B cell (primary cell): ENCODE measurements at regions not wholly inside any gene's neighbourhood (a gene's known extent, or its start where the extent isn't known, plus 50 kb on each side); places are given as distances from the start of the nearest gene placed in this dataset.

ENCODE experiments used
- ATAC-seq: fragments of 200-7000 bp; cut with Tn5 transposase; one replicate; pipeline ENCODE4 v1.10.0; 2021; ENCODE audit warnings: low read depth, mild to moderate bottlenecking, moderate number of reproducible peaks, moderate library complexity
- CTCF ChIA-PET: fragments of 350-600 bp; sonication (Branson Sonifier 250); formaldehyde crosslinking; loops from one replicate; lab custom pipeline; 2021; ENCODE audit warnings: antibody characterized with exemption, inconsistent platforms; lab: Charles Lee
- POLR2A ChIA-PET: fragments of 350-600 bp; sonication (Branson Sonifier 250); formaldehyde crosslinking; loops from one replicate; lab custom pipeline; 2021; ENCODE audit warnings: antibody characterized with exemption; lab: Charles Lee
- DNase-seq: peaks from one replicate; pipeline ENCODE4 v3.0.0; 2013
- H2AFZ ChIP-seq: 2 replicates; pipeline ENCODE4 v1.6.1; 2012; ENCODE audit warnings: mild to moderate bottlenecking, low read depth, low read length; ENCODE audit not compliant: insufficient read depth, poor library complexity, severe bottlenecking
- H3K27ac ChIP-seq, 2 donors: 1 replicate in 1 of 2; 2 replicates in 1 of 2; pipeline ENCODE4 v1.5.1; 2012 to 2013; ENCODE audit warnings: low read length in 2 of 2, mild to moderate bottlenecking in 2 of 2, moderate library complexity in 1 of 2
- H3K27me3 ChIP-seq, 4 experiments: fragments of 200-600 bp in 1 of 4; sonication (generic) in 1 of 4; replicated peaks in 1 of 4; 1 replicate in 2 of 4; 2 replicates in 2 of 4; pipeline versions ENCODE4 v1.6.1 to v1.7.0; 2013 to 2016; ENCODE audit warnings: low read length in 3 of 4, mild to moderate bottlenecking in 2 of 4, mixed read lengths in 1 of 4, moderate library complexity in 1 of 4; ENCODE audit not compliant: insufficient read depth in 4 of 4, control insufficient read depth in 3 of 4; ENCODE audit errors: control extremely low read depth in 1 of 4
- H3K36me3 ChIP-seq, 2 experiments: replicated peaks in 1 of 2; 1 replicate in 1 of 2; 2 replicates in 1 of 2; pipeline versions ENCODE4 v1.6.1 to v1.7.1; 2013; ENCODE audit warnings: low read length in 1 of 2; ENCODE audit not compliant: insufficient read depth in 2 of 2, control insufficient read depth in 1 of 2; ENCODE audit errors: control extremely low read depth in 1 of 2, extremely low read depth in 1 of 2
- H3K4me1 ChIP-seq, 2 donors: fragments of 200-600 bp in 1 of 2; sonication (generic) in 1 of 2; 1 replicate in 1 of 2; 2 replicates in 1 of 2; pipeline versions ENCODE4 v1.5.1 to v1.6.1; 2013 to 2017; ENCODE audit warnings: low read length in 2 of 2; ENCODE audit not compliant: control insufficient read depth in 2 of 2, insufficient read depth in 2 of 2
- H3K4me2 ChIP-seq: replicated peaks from 2 replicates; pipeline ENCODE3; 2012; ENCODE audit warnings: mild to moderate bottlenecking, low read depth, low read length; ENCODE audit not compliant: poor library complexity, severe bottlenecking
- H3K4me3 ChIP-seq, 5 experiments: fragments of 200-600 bp in 1 of 5; sonication (generic) in 1 of 5; 1 replicate in 3 of 5; 2 replicates in 2 of 5; pipeline versions ENCODE4 v1.5.1 to v1.7.0; 2011 to 2016; ENCODE audit warnings: low read length in 4 of 5, mild to moderate bottlenecking in 4 of 5, low read depth in 2 of 5, control low read depth in 1 of 5, moderate library complexity in 1 of 5; ENCODE audit not compliant: insufficient read depth in 1 of 5; ENCODE audit errors: control extremely low read depth in 1 of 5, extremely low read depth in 1 of 5
- H3K79me2 ChIP-seq: fragments of 200-600 bp; sonication (generic); one replicate; pipeline ENCODE4 v1.6.0; 2016; ENCODE audit warnings: low read length; ENCODE audit not compliant: control insufficient read depth, insufficient read depth
- H3K9ac ChIP-seq: fragments of 200-600 bp; sonication (generic); 2 replicates; pipeline ENCODE4 v1.6.1; 2017; ENCODE audit warnings: mild to moderate bottlenecking, low read length, moderate library complexity
- H3K9me3 ChIP-seq, 3 donors: one replicate each; pipeline versions ENCODE4 v1.6.1 to v1.7.1; 2013; ENCODE audit warnings: low read length in 2 of 3; ENCODE audit not compliant: control insufficient read depth in 2 of 3, insufficient read depth in 1 of 3; ENCODE audit errors: control extremely low read depth in 1 of 3
- H4K20me1 ChIP-seq: 2 replicates; pipeline ENCODE4 v1.6.0; 2012; ENCODE audit warnings: mild to moderate bottlenecking, low read length; ENCODE audit not compliant: insufficient read depth, control insufficient read depth, poor library complexity, severe bottlenecking
- H3K27ac Mint-ChIP-seq: one replicate; pipeline ENCODE4 v1.8.0; 2021; ENCODE audit warnings: mixed read lengths
- H3K27me3 Mint-ChIP-seq: one replicate; pipeline ENCODE4 v1.8.0; 2021; ENCODE audit warnings: mixed read lengths
- H3K4me1 Mint-ChIP-seq: one replicate; pipeline ENCODE4 v1.8.0; 2021; ENCODE audit warnings: mixed read lengths
- H3K4me3 Mint-ChIP-seq: one replicate; pipeline ENCODE4 v1.8.0; 2021; ENCODE audit warnings: mixed read lengths
- H3K9me3 Mint-ChIP-seq: one replicate; pipeline ENCODE4 v1.8.0; 2022; ENCODE audit warnings: mixed read lengths; ENCODE audit not compliant: insufficient read depth
- EZH2 ChIP-seq: IDR thresholded peaks from 2 replicates; pipeline ENCODE4 v1.6.1; 2012; ENCODE audit warnings: borderline replicate concordance, low read depth, mild to moderate bottlenecking, moderate library complexity, low read length; ENCODE audit not compliant: insufficient read depth, poor library complexity, severe bottlenecking
- WGBS: methylation state at CpG from one replicate; pipeline ENCODE4 v1.1.5; 2013; ENCODE audit warnings: missing lambda C conversion rate; ENCODE audit not compliant: insufficient coverage; 5-methylcytosine and 5-hydroxymethylcytosine counted together
- intact Hi-C: fragments of 100-400 bp; cut with micrococcal nuclease; formaldehyde crosslinking; loops from one replicate; pipeline ENCODE4 v1.10.0; 2022
- TF ChIP-seq, protein P1 (sequence below): fragments of 200-600 bp; IDR thresholded peaks from one replicate; pipeline ENCODE4 v1.8.0; 2022; ENCODE audit warnings: antibody characterized with exemption, mild to moderate bottlenecking

GRCh38 chr3:72230774-72231379 lies 445.9 kb upstream of the PROK2 start:
- WGBS: no CpG with 5 or more reads among the region's 1 CpG
- H2AFZ ChIP-seq: no peak overlapping the region
- TF ChIP-seq EZH2: no peak
- TF ChIP-seq, protein P1, sequence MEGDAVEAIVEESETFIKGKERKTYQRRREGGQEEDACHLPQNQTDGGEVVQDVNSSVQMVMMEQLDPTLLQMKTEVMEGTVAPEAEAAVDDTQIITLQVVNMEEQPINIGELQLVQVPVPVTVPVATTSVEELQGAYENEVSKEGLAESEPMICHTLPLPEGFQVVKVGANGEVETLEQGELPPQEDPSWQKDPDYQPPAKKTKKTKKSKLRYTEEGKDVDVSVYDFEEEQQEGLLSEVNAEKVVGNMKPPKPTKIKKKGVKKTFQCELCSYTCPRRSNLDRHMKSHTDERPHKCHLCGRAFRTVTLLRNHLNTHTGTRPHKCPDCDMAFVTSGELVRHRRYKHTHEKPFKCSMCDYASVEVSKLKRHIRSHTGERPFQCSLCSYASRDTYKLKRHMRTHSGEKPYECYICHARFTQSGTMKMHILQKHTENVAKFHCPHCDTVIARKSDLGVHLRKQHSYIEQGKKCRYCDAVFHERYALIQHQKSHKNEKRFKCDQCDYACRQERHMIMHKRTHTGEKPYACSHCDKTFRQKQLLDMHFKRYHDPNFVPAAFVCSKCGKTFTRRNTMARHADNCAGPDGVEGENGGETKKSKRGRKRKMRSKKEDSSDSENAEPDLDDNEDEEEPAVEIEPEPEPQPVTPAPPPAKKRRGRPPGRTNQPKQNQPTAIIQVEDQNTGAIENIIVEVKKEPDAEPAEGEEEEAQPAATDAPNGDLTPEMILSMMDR: no peak
- POLR2A ChIA-PET: no interaction called here
- H3K27me3 Mint-ChIP-seq: peaks cover 35% of the 10 kb centered on the region
- DNase-seq (no peak), ATAC-seq (no peak)
- intact Hi-C loops: no loop called here
- no peak overlapping the region for H3K27ac ChIP-seq
- no peak overlapping the region for H3K4me2 ChIP-seq
- H3K4me1 Mint-ChIP-seq: peaks cover 24% of the 10 kb centered on the region
- H3K79me2 ChIP-seq: no peaks in the 10 kb centered on the region
- no peak overlapping the region for H3K4me3 ChIP-seq
- no peak overlapping the region for H3K4me3 Mint-ChIP-seq
- H3K36me3 ChIP-seq: peaks cover 0 to under 1% of the 10 kb centered on the region in 2 experiments
- H3K27me3 ChIP-seq: peaks cover 0 to 34% (median 1%) of the 10 kb centered on the region in 4 experiments
- H4K20me1 ChIP-seq: no peaks in the 10 kb centered on the region
- peaks cover 21 to 26% of the 10 kb centered on the region in 2 donors for H3K4me1 ChIP-seq
- CTCF ChIA-PET: no interaction called here
- peaks cover 2 to 22% (median 8%) of the 10 kb centered on the region in 3 donors for H3K9me3 ChIP-seq
- no peak overlapping the region for H3K9ac ChIP-seq
- no peak overlapping the region for H3K27ac Mint-ChIP-seq
- peaks cover 4% of the 10 kb centered on the region for H3K9me3 Mint-ChIP-seq

DNA sequence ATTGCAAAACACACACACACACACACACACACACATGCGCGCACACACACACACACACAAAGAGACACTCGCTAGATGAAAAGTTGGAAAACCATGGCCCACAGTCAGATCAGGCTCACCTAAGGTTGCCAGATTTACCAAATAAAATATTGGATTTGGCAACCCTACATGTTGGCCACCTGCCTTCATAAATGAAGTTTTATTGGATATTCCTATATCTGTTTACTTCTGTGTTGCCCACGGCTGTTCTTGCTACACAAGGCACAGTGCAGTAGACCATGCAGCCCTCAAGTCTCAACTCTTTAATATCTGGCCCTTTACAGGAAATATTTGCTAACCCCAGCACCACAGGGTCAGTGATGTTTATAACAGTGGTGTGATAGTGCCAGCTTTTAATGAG lies 445.0 kb upstream of the PROK2 start:
- peaks cover 8 to 25% (median 17%) of the 10 kb centered on the region in 3 donors for H3K9me3 ChIP-seq
- H3K4me1 Mint-ChIP-seq: peaks cover 24% of the 10 kb centered on the region

More for the DNA sequence above, 445.0 kb upstream of the PROK2 start:
- Histone ChIP-seq H3K27ac (no peak overlapping the region), H3K79me2 (no peaks in the 10 kb centered on the region), H3K4me1 (peaks cover 21 to 26% of the 10 kb centered on the region in 2 donors), H3K4me2 (no peak overlapping the region), H3K9ac (no peak overlapping the region), H2AFZ (no peak overlapping the region), H3K27me3 (peaks cover 0 to 34% (median 1%) of the 10 kb centered on the region in 4 experiments), H3K4me3 (no peak overlapping the region), H3K36me3 (peaks cover 0 to 1% of the 10 kb centered on the region in 2 experiments), H4K20me1 (no peaks in the 10 kb centered on the region)
- H3K27me3 Mint-ChIP-seq: peaks cover 35% of the 10 kb centered on the region
- POLR2A ChIA-PET: no interaction called here
- no peak for ATAC-seq
- TF ChIP-seq EZH2: no peak
- TF ChIP-seq, protein P1: no peak
- H3K9me3 Mint-ChIP-seq: peaks cover 11% of the 10 kb centered on the region
- intact Hi-C loops: no loop called here
- DNase-seq: no peak
- H3K4me3 Mint-ChIP-seq: no peak overlapping the region
- no peak overlapping the region for H3K27ac Mint-ChIP-seq
- CTCF ChIA-PET: no interaction called here
- WGBS: no CpG with 5 or more reads among the region's 4 CpGs
